HG03095 (cell line): ENCODE measurements at regions not wholly inside any gene's neighbourhood (a gene's known extent, or its start where the extent isn't known, plus 50 kb on each side); places are given as distances from the start of the nearest gene placed in this dataset.
"Not testable (repeated sequence)": the region's sequence is repeated elsewhere in the genome, so short reads cannot be mapped to it uniquely, and the experiment has no call there.

Source experiments
- ATAC-seq: cut with Tn5 transposase; IDR thresholded peaks from one replicate; pipeline ENCODE4 v1.9.1; 2021; ENCODE audit warnings: moderate library complexity; ENCODE audit not compliant: unreplicated experiment

GRCh38 chr14:105706701-105707019 lies 180.3 kb downstream of the TMEM121 start:
- ATAC-seq = not testable (repeated sequence)

- not testable (repeated sequence) for ATAC-seq
These were observed 180.7 kb downstream of the TMEM121 start for GRCh38 chr14:105707099-105707498.

GRCh38 chr14:105707723-105708151 lies 181.4 kb downstream of the TMEM121 start:
- not testable (repeated sequence) for ATAC-seq

- not testable (repeated sequence) for ATAC-seq
These were observed 182.1 kb downstream of the TMEM121 start for GRCh38 chr14:105708251-105709134.

- ATAC-seq = no peak
These were observed 183.1 kb downstream of the TMEM121 start for GRCh38 chr14:105709281-105710118.

- no peak for ATAC-seq
These were observed 184.0 kb downstream of the TMEM121 start for GRCh38 chr14:105710119-105711043.

- no peak for ATAC-seq
These were observed 184.7 kb downstream of the TMEM121 start for GRCh38 chr14:105711044-105711620.

GRCh38 chr14:105711841-105712460 lies 185.6 kb downstream of the TMEM121 start:
- ATAC-seq = no peak

- ATAC-seq = not testable (repeated sequence)
These were observed 186.3 kb downstream of the TMEM121 start for GRCh38 chr14:105712670-105713069.

GRCh38 chr14:105713160-105713559 lies 186.8 kb downstream of the TMEM121 start:
- not testable (repeated sequence) for ATAC-seq

- ATAC-seq = not testable (repeated sequence)
These were observed 187.5 kb downstream of the TMEM121 start for GRCh38 chr14:105713836-105714235.

GRCh38 chr14:105718787-105719186 lies 192.4 kb downstream of the TMEM121 start:
- not testable (repeated sequence) for ATAC-seq

- not testable (repeated sequence) for ATAC-seq
These were observed 193.7 kb downstream of the TMEM121 start for GRCh38 chr14:105720106-105720505.

- ATAC-seq = not testable (repeated sequence)
These were observed 194.6 kb downstream of the TMEM121 start for GRCh38 chr14:105720852-105721601.

- ATAC-seq = not testable (repeated sequence)
These were observed 195.2 kb downstream of the TMEM121 start for GRCh38 chr14:105721602-105721970.

- not testable (repeated sequence) for ATAC-seq
These were observed 195.8 kb downstream of the TMEM121 start for GRCh38 chr14:105721996-105722709.

- ATAC-seq = not testable (repeated sequence)
These were observed 196.9 kb downstream of the TMEM121 start for GRCh38 chr14:105723271-105723670.

- ATAC-seq = not testable (repeated sequence)
These were observed 197.4 kb downstream of the TMEM121 start for GRCh38 chr14:105723776-105724175.
